ENCODE measurements at regions not wholly inside any gene's neighbourhood (a gene's known extent, or its start where the extent isn't known, plus 50 kb on each side); places are given as distances from the start of the nearest gene placed in this dataset.

DNA sequence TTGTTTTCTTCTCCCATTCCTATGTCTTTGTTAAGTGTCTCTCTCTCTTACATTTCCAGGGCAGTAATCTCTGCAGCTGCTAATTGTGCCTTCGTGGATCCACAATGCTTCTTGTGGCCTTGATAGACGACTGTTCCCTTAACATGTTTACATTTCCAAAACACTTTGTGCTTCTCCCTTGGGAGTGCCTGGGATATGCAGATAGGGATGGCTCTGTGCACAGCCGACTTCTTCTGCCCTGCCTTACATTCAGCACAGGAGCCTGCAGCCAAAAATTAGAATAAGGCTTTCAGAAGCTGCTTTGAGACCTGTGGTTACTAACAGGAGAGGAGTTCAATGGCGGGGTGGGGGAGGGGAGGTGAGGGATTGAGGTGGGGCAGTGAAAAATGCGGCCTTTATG lies 328.9 kb downstream of the TDRD15 start:
- POLR2A ChIA-PET: no interaction called here
- ATAC-seq: no peak

DNA sequence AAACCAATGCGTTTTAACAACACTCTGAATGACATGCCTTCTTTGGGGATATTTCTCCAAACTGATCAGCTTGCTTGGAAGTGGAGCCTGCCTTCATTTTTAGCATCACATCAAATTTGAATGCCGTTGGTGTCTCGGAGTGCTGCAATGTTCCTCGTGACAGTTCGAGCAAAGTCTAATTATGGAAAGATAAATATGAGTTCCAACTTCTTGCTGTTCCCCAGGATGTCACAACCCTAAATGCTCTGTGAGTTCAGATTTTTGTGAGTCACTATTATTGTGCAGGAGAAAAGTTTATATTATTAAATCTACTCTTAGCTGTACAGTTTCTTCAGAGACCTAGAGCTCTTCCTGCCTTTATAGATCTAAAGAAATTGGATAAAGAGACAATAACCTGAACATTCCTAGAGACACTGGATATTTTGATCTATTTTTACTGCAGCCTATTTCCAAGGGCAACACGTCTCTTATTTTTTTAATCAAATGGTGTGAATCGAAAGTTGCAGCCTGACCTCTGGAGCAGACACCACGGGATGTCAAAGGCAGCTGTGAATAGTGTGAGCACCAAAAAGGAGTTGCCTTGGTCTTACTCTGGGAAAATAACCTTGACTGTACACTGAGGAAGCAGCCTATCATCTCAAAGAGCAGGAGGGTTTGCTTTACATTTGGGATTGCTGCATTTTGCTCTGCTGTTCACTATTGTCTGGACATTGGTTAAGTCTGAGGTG lies 330.1 kb downstream of the TDRD15 start:
- Mint-ChIP-seq H3K4me1 (no peaks in the 10 kb centered on the region), H3K27ac (no peak overlapping the region), H3K4me3 (no peak overlapping the region), H3K36me3 (no peaks in the 10 kb centered on the region), H3K9me3 (peaks cover 0 to 10% (median 8%) of the 10 kb centered on the region in 9 donors), H3K27me3 (peaks cover 0 to 4% (median 0%) of the 10 kb centered on the region in 5 donors)
- DNase-seq (no peak), ATAC-seq (no peak)
- POLR2A ChIA-PET: no interaction called here

More for the DNA sequence above, 328.9 kb downstream of the TDRD15 start:
- no peaks in the 10 kb centered on the region for H3K36me3 Mint-ChIP-seq
- H3K27ac Mint-ChIP-seq: no peak overlapping the region
- H3K9me3 Mint-ChIP-seq: peaks cover 0 to 12% (median 2%) of the 10 kb centered on the region in 9 donors
- no peaks in the 10 kb centered on the region for H3K4me1 Mint-ChIP-seq
- no peak overlapping the region for H3K4me3 Mint-ChIP-seq
- peaks cover 0 to 4% (median 0%) of the 10 kb centered on the region in 5 donors for H3K27me3 Mint-ChIP-seq
- no peak for DNase-seq

DNA sequence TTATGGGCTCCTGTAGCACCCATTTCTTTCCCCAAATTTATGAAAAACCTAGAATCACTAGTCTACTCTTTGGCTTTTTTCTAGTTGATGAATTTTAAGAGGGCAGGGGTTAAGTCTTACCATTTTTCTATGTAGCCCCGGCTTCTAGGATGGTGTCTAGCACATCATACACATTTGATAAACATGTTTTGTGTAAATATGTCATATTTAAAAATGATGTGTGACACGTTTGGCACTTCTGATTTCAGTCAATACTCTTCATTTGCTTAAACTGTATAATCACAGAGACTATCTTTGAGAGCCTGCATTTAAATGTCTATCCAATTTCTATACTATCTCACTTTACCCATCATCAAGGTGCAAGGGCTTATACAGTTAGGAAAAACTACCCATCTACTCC lies 331.1 kb downstream of the TDRD15 start:
- H3K9me3 Mint-ChIP-seq: peaks cover 0 to 17% (median 9%) of the 10 kb centered on the region in 9 donors
- ATAC-seq: no peak
- H3K27me3 Mint-ChIP-seq: peaks cover 0 to 4% (median 0%) of the 10 kb centered on the region in 5 donors
- H3K27ac Mint-ChIP-seq: no peak overlapping the region
- no peak overlapping the region for H3K4me3 Mint-ChIP-seq
- H3K36me3 Mint-ChIP-seq: no peaks in the 10 kb centered on the region
- no peak for DNase-seq
- POLR2A ChIA-PET: no interaction called here
- H3K4me1 Mint-ChIP-seq: no peaks in the 10 kb centered on the region

DNA sequence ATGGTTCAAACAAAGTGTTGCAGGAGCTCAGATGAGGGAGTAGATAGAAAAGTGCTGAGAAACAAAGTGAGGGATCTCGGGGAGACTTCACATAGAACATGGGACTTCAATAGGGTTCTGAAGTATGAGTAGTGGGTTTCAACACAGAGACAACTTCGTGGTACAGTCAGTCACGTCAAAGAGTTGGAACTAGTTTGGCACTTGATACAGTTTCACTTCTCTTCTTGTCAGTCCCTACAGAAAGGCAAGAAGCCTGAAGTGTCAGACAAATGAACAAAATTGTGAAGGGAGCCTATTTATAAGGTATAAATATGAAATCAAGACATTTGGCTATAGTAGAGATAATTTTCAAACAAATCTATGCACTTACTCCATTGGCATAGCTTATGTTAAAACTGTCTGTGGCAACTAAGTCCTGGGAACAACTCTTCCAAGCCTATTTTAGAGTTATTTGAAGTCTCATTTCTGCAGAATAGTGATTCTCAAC lies 338.0 kb downstream of the TDRD15 start:
- H3K27ac Mint-ChIP-seq: no peak overlapping the region
- H3K36me3 Mint-ChIP-seq: peaks cover 0 to 5% (median 0%) of the 10 kb centered on the region in 3 donors
- no peak for ATAC-seq
- H3K27me3 Mint-ChIP-seq: no peaks in the 10 kb centered on the region
- peaks cover 2 to 21% (median 7%) of the 10 kb centered on the region in 9 donors for H3K9me3 Mint-ChIP-seq
- POLR2A ChIA-PET: no interaction called here
- DNase-seq: no peak
- H3K4me1 Mint-ChIP-seq: no peaks in the 10 kb centered on the region
- H3K4me3 Mint-ChIP-seq: no peak overlapping the region

DNA sequence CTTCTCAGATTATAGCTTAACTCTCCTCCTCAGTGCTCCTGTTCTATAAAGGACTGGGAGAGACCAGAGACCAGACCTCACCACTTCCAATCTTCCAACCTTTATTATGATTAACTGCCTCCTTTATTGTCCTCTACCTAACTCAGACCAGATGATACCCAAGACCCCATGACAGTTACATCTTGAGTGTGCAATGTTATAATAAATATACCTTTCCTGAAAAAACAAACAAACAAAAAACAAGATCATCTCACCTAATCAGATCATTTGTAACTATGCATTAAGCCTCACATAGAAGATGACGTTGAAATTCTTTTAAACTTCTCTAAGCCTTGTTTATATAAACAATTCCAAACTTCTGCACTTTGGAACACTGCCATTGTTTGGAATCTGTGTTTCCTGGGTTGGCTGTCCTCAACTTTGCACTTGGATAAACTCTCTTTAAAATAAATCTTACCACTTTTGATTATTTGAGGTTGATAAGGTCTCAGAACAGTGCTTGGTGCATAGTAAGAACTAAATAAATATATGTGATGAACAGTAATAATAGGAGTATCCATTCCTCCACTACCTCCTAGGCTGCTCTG lies 342.7 kb downstream of the TDRD15 start:
- no peak for DNase-seq
- no peak overlapping the region for H3K27ac Mint-ChIP-seq
- H3K4me3 Mint-ChIP-seq: no peak overlapping the region
- no peak for ATAC-seq
- H3K9me3 Mint-ChIP-seq: peaks cover 0 to 11% (median 4%) of the 10 kb centered on the region in 9 donors
- no peaks in the 10 kb centered on the region for H3K4me1 Mint-ChIP-seq
- POLR2A ChIA-PET: no interaction called here
- no peaks in the 10 kb centered on the region for H3K36me3 Mint-ChIP-seq
- H3K27me3 Mint-ChIP-seq: no peaks in the 10 kb centered on the region

DNA sequence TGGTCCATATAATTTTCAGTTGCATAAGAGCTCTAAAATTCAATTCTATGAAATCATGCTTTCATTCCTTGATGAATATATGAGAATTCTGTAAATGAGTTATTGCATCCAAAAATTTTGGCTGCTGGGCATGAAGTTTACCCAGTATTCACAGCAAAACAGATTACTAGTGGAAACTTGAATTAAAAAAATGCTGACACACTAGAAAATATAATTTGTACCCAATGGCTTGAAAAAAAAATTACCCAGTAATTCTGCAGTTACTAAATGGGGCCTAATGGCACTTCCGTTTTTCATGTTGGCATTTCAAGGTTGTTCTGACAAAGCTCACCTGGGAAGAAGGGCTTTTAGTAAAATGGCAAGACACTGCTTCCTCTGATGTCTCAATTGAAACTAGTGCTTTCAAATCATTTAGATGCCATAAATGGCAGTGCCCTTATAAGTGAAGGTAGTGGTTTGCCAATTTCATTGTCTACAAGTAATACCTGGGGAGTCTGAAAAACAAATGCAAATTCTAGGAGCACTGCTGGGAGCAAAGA lies 343.6 kb downstream of the TDRD15 start:
- H3K4me1 Mint-ChIP-seq: no peaks in the 10 kb centered on the region
- H3K27ac Mint-ChIP-seq: no peak overlapping the region
- no peak overlapping the region for H3K4me3 Mint-ChIP-seq
- no peaks in the 10 kb centered on the region for H3K36me3 Mint-ChIP-seq
- DNase-seq (no peak), ATAC-seq (no peak)
- POLR2A ChIA-PET: no interaction called here
- no peaks in the 10 kb centered on the region for H3K27me3 Mint-ChIP-seq
- H3K9me3 Mint-ChIP-seq: peaks cover 0 to 11% (median 4%) of the 10 kb centered on the region in 9 donors

DNA sequence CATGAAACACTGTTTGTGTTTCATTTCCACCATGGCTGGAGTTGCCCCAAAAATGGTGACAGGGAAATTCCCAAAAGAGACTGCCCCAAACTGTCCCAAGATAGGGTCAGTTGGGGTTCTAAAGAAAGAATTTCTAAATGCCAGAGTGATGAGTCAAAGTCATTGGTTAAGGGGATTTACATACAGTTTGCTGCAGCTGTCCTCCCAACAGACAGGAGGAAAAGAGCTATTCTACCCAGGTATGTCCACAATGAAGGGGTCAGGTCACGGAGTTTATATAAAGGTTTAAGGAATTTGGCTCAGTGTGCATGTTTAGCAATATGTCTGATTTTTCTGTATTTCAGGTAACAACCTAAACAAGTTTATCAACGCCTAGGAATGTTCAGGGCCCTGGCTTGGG lies 344.1 kb downstream of the TDRD15 start:
- Mint-ChIP-seq H3K4me3 (no peak overlapping the region), H3K36me3 (no peaks in the 10 kb centered on the region), H3K27ac (no peak overlapping the region), H3K9me3 (peaks cover 0 to 11% (median 4%) of the 10 kb centered on the region in 9 donors), H3K4me1 (no peaks in the 10 kb centered on the region), H3K27me3 (no peaks in the 10 kb centered on the region)
- no peak for ATAC-seq
- no peak for DNase-seq
- POLR2A ChIA-PET: no interaction called here

DNA sequence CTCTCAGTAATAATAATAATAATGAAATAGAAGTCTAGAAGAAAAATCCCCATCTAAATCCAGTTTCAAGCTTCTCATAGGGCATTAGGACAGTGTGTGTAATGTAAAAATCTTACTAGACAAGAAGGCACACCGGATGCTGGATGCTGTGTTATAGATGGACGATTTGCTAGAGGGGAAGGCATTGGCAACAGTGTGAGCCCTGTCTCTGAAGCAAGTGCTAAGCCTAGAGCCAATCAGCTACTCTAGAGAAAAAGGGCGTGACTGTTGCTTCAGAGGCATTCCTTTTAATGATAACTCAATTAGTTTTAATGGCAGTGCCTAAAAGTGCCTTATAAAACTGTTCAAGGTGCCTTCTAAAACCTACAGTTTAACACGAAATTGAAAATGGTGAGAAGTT lies 344.9 kb downstream of the TDRD15 start:
- peaks cover 0 to 11% (median 4%) of the 10 kb centered on the region in 9 donors for H3K9me3 Mint-ChIP-seq
- no peaks in the 10 kb centered on the region for H3K36me3 Mint-ChIP-seq
- POLR2A ChIA-PET: no interaction called here
- DNase-seq: no peak
- no peak overlapping the region for H3K27ac Mint-ChIP-seq
- no peaks in the 10 kb centered on the region for H3K4me1 Mint-ChIP-seq
- no peak overlapping the region for H3K4me3 Mint-ChIP-seq
- no peak for ATAC-seq
- H3K27me3 Mint-ChIP-seq: no peaks in the 10 kb centered on the region

DNA sequence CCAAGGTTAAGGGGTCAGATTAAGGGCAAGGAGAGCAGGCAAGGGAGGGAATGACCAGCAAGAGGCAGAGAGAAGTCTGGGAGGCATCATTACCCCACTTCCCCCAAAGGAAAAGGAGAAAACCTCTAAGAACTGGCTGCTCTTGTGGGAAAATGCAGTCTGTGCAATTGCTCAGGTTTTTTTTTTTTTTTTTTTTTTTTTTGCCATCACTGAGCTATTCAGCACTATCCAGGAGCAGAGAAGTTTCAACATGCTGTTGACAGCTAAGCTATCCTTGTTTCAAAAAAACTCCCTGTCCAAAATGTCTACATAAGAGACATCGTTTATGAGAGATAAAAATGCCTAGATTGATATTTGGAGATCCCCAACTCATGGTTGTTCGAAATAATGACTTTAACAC lies 345.4 kb downstream of the TDRD15 start:
- Mint-ChIP-seq H3K27me3 (no peaks in the 10 kb centered on the region), H3K27ac (no peak overlapping the region), H3K4me3 (no peak overlapping the region), H3K9me3 (peaks cover 0 to 11% (median 4%) of the 10 kb centered on the region in 9 donors), H3K36me3 (no peaks in the 10 kb centered on the region), H3K4me1 (no peaks in the 10 kb centered on the region)
- POLR2A ChIA-PET: no interaction called here
- DNase-seq (no peak), ATAC-seq (no peak)

DNA sequence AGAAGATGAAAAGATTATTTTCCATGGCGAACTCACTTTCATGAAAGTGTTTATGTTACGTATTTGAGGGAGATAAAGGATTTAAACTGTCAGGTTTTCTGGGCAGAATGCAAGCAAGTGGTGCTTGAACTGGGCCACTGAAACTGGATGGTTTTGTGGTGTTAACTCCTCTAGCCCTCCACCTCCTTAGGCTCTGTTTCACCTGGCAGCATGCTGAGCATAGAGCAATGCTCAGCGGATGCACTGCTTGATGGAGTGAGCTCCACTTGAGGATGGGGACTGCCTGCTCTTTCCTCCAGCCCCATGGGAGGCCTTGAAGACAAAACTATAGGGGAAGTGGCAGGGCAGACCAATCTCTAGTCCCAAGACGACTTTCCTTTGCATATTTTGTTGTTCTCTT lies 345.8 kb downstream of the TDRD15 start:
- Mint-ChIP-seq H3K27ac (no peak overlapping the region), H3K4me3 (no peak overlapping the region), H3K4me1 (no peaks in the 10 kb centered on the region), H3K27me3 (no peaks in the 10 kb centered on the region), H3K36me3 (no peaks in the 10 kb centered on the region), H3K9me3 (peaks cover 0 to 11% (median 4%) of the 10 kb centered on the region in 9 donors)
- DNase-seq: no peak
- POLR2A ChIA-PET: no interaction called here
- no peak for ATAC-seq

DNA sequence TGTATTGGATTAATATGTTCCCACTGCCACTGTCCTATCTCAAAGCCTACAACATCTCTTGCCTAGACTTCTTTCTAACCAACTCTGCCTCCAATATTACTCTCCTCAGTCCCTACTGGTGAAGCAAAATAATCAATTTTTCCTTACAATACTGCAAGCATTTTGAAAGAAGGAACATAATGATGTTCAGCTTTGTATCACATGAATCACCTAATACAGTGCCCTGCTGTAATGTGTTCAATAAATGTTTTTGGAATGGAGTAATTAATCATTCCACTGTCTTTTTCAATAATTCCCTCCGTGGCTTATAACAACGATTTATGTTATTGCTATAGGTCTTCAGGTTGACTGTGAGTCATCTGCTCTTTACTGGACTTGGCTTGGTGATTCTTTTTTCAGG lies 356.4 kb downstream of the TDRD15 start:
- POLR2A ChIA-PET: no interaction called here
- no peaks in the 10 kb centered on the region for H3K4me1 Mint-ChIP-seq
- H3K27me3 Mint-ChIP-seq: no peaks in the 10 kb centered on the region
- peaks cover 1 to 18% (median 7%) of the 10 kb centered on the region in 9 donors for H3K9me3 Mint-ChIP-seq
- peaks cover 0 to 4% (median 0%) of the 10 kb centered on the region in 3 donors for H3K36me3 Mint-ChIP-seq
- ATAC-seq (no peak), DNase-seq (no peak)
- H3K27ac Mint-ChIP-seq: no peak overlapping the region
- H3K4me3 Mint-ChIP-seq: no peak overlapping the region

DNA sequence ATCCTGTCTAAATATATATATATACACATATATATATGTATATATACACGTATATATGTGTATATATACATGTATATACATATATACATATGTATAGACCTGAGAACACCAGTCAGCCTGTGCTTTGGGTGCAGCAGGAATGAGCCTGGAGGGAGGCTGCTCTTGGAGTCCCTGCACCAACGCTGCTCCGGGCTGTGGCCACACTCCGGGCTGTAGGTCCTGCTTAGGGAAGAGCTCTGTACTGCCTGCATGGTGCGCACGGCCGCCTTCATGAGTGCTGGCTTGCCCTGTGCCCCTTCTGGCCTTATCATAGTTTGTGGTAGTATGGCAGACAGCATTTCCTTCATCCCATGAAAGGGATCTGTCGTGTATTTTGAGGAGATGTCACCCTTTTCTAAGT lies 360.9 kb downstream of the TDRD15 start:
- Mint-ChIP-seq H3K4me3 (no peak overlapping the region), H3K27me3 (no peaks in the 10 kb centered on the region), H3K36me3 (peaks cover 0 to 4% (median 0%) of the 10 kb centered on the region in 3 donors), H3K4me1 (no peaks in the 10 kb centered on the region), H3K27ac (no peak overlapping the region), H3K9me3 (peaks cover 0 to 12% (median 7%) of the 10 kb centered on the region in 9 donors)
- DNase-seq: no peak
- POLR2A ChIA-PET: no interaction called here
- ATAC-seq: no peak

DNA sequence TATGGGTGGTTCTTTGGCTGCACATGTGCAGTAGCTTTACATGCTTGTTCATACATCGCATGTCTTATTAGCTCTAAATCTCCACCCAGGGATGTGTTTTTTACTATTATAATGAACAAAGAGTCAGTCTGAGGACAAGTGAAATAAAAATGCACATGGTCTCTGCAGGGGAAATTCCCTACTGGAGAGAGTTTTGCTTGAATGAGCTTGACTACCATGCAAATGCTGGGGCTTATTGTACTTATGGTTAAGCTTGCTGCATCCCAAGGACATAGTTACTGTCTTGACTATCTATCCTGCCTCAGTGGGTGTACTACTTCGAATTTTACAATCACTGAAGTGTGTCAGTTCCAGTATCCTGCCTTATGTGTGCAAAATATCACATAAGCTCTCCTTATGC lies 362.7 kb downstream of the TDRD15 start:
- peaks cover 0 to 27% (median 9%) of the 10 kb centered on the region in 9 donors for H3K9me3 Mint-ChIP-seq
- H3K36me3 Mint-ChIP-seq: no peaks in the 10 kb centered on the region
- H3K27me3 Mint-ChIP-seq: no peaks in the 10 kb centered on the region
- H3K4me1 Mint-ChIP-seq: no peaks in the 10 kb centered on the region
- no peak for DNase-seq
- no peak overlapping the region for H3K4me3 Mint-ChIP-seq
- H3K27ac Mint-ChIP-seq: no peak overlapping the region
- no peak for ATAC-seq
- POLR2A ChIA-PET: no interaction called here
